ENCODE measurements at regions not wholly inside any gene's neighbourhood (a gene's known extent, or its start where the extent isn't known, plus 50 kb on each side); places are given as distances from the start of the nearest gene placed in this dataset.

DNA sequence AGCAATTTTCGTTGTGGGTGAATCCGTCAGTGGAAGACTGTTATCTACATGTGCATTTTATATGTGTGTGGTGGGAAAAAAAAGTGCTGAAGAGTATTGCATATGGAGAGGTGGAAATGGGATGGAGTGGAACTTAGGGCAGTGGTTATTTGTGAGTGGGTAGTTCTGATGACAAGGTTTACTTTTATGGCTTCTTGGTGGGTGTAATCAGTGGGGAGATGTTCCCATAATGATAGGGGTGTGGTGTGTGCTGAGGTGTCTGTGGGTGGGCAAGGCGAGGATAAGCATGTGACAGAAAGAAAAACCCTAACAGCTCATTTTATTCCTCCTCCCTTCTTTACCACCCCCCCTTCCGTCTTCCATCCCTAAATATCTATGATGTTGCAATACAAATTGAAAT lies 288.1 kb downstream of the NUF2 start:
- Histone ChIP-seq H2AFZ (ENCODE audit: low read depth, low read length, poor library complexity, severe bottlenecking) (no peak overlapping the region), H4K20me1 (ENCODE audit: insufficient read depth) (no peaks in the 10 kb centered on the region), H3K27ac (ENCODE audit: low read depth, low read length) (no peak overlapping the region), H3K4me3 (replicated peaks in 1 of 2; ENCODE audit: low read depth in 1 of 2, low read length in 2 of 2) (no peak overlapping the region), H3K9me2 (ENCODE audit: insufficient read depth) (no peaks in the 10 kb centered on the region), H3K36me3 (ENCODE audit: control insufficient read depth in 1 of 2, insufficient read depth in 2 of 2, low read length in 2 of 2) (no peaks in the 10 kb centered on the region), H3K4me2 (ENCODE audit: low read length) (no peak overlapping the region), H3K4me1 (ENCODE audit: control insufficient read depth in 1 of 2, insufficient read depth in 2 of 2, low read length in 2 of 2) (no peaks in the 10 kb centered on the region), H3K79me2 (ENCODE audit: insufficient read depth, low read length) (no peaks in the 10 kb centered on the region), H3K9ac (ENCODE audit: low read length) (no peak overlapping the region), H3K27me3 (ENCODE audit: insufficient read depth, low read length) (no peaks in the 10 kb centered on the region), H3K9me3 (ENCODE audit: control insufficient read depth in 1 of 2, insufficient read depth in 1 of 2, low read depth in 1 of 2, low read length in 2 of 2) (no peaks in the 10 kb centered on the region)
- intact Hi-C loops (cut with micrococcal nuclease) = no loop called here
- RAD21 ChIA-PET (ENCODE audit: low non-redundant PET in 1 of 2, low total read pairs in 2 of 2, uncharacterized antibody in 2 of 2, unreplicated experiment in 2 of 2) = no interaction called here
- no peak for TF ChIP-seq POLR2A (IDR thresholded peaks at IDR 0.05; ENCODE audit: borderline replicate concordance, extremely low read depth, insufficient read depth, insufficient read length)
- TF ChIP-seq CBX3 (IDR thresholded peaks at IDR 0.05; ENCODE audit: low read depth) = no peak
- no peak for TF ChIP-seq TCF7L2 (IDR thresholded peaks at IDR 0.05; ENCODE audit: borderline replicate concordance, extremely low read depth, insufficient read depth, insufficient read length)
- TF ChIP-seq RAD21 (IDR thresholded peaks at IDR 0.05; ENCODE audit: low read depth) = no peak
- BruUV-seq (replicated peaks) = no TSS peak
- ATAC-seq = no peak
- CTCF ChIA-PET = no interaction called here
- DNase-seq (ENCODE audit: low read depth, low spot score) = no peak
- POLR2A ChIA-PET = no interaction called here

DNA sequence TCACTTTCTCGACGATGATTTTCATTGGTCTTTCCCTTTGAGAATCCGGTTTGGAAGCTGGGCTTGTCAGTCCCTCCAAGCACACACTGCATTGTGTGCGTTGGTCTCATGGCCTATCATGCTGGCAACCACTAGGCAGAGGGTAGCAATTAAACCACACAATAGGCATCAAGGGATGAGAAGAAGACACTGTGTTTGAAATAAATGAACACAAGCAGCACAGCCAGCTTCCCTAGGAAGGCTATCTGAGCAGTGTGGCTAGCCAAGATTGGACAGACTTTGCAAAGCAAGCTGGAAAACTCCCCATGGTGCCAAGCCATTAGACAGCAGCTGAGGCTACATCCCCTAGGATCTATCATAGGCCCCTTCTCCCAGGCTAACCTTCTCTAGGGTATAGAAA lies 288.7 kb downstream of the NUF2 start:
- no peaks in the 10 kb centered on the region for H3K9me3 ChIP-seq (ENCODE audit: control insufficient read depth in 1 of 2, insufficient read depth in 1 of 2, low read depth in 1 of 2, low read length in 2 of 2)
- no peak overlapping the region for H3K4me2 ChIP-seq (ENCODE audit: low read length)
- no peak overlapping the region for H3K27ac ChIP-seq (ENCODE audit: low read depth, low read length)
- H3K79me2 ChIP-seq (ENCODE audit: insufficient read depth, low read length) = no peaks in the 10 kb centered on the region
- intact Hi-C loops (cut with micrococcal nuclease) = no loop called here
- H3K9ac ChIP-seq (ENCODE audit: low read length) = no peak overlapping the region
- ATAC-seq (no peak), DNase-seq (ENCODE audit: low read depth, low spot score) (no peak)
- no peaks in the 10 kb centered on the region for H3K4me1 ChIP-seq (ENCODE audit: control insufficient read depth in 1 of 2, insufficient read depth in 2 of 2, low read length in 2 of 2)
- POLR2A ChIA-PET = no interaction called here
- H4K20me1 ChIP-seq (ENCODE audit: insufficient read depth) = no peaks in the 10 kb centered on the region
- H2AFZ ChIP-seq (ENCODE audit: low read depth, low read length, poor library complexity, severe bottlenecking) = no peak overlapping the region
- no peak overlapping the region for H3K4me3 ChIP-seq (replicated peaks in 1 of 2; ENCODE audit: low read depth in 1 of 2, low read length in 2 of 2)
- CTCF ChIA-PET = no interaction called here
- no TSS peak for BruUV-seq (replicated peaks)
- TF ChIP-seq JUND (IDR thresholded peaks at IDR 0.05) = no peak
- TF ChIP-seq SRF (IDR thresholded peaks at IDR 0.05; ENCODE audit: low read depth) = no peak
- no peak for TF ChIP-seq CTCF (IDR thresholded peaks at IDR 0.05 in 2 of 3, conservative IDR thresholded peaks at IDR 0.05 in 1 of 3; ENCODE audit: borderline replicate concordance in 1 of 3, insufficient read depth in 1 of 3, low read depth in 2 of 3, low read length in 2 of 3)
- no peaks in the 10 kb centered on the region for H3K27me3 ChIP-seq (ENCODE audit: insufficient read depth, low read length)
- H3K9me2 ChIP-seq (ENCODE audit: insufficient read depth) = no peaks in the 10 kb centered on the region
- no peaks in the 10 kb centered on the region for H3K36me3 ChIP-seq (ENCODE audit: control insufficient read depth in 1 of 2, insufficient read depth in 2 of 2, low read length in 2 of 2)
- RAD21 ChIA-PET (ENCODE audit: low non-redundant PET in 1 of 2, low total read pairs in 2 of 2, uncharacterized antibody in 2 of 2, unreplicated experiment in 2 of 2) = no interaction called here

Measured in HCT116 (cell line).